ENCODE measurements at regions not wholly inside any gene's neighbourhood (a gene's known extent, or its start where the extent isn't known, plus 50 kb on each side); places are given as distances from the start of the nearest gene placed in this dataset.

DNA sequence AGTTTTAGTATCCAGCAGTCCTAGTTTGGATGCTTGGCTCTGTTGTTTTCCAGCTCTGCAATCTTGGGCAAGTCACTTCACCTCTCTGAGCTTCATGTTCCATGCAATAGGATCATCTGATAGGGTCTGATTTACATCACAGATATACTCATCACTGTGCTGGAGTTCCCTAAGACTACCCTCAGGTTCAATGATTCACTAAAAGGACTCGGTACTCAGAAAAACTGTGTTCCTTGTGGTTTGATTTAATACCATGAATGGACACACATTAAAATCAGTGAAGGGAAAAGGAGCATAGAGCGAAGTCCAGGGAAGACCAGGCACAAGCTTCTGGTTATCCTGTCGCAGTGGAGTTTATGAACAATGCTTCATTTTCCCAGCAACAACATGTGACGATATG, 119.9 kb upstream of the EFNA5 start:
- TF ChIP-seq, protein P1, sequence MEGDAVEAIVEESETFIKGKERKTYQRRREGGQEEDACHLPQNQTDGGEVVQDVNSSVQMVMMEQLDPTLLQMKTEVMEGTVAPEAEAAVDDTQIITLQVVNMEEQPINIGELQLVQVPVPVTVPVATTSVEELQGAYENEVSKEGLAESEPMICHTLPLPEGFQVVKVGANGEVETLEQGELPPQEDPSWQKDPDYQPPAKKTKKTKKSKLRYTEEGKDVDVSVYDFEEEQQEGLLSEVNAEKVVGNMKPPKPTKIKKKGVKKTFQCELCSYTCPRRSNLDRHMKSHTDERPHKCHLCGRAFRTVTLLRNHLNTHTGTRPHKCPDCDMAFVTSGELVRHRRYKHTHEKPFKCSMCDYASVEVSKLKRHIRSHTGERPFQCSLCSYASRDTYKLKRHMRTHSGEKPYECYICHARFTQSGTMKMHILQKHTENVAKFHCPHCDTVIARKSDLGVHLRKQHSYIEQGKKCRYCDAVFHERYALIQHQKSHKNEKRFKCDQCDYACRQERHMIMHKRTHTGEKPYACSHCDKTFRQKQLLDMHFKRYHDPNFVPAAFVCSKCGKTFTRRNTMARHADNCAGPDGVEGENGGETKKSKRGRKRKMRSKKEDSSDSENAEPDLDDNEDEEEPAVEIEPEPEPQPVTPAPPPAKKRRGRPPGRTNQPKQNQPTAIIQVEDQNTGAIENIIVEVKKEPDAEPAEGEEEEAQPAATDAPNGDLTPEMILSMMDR (conservative IDR thresholded peaks at IDR 0.05) = no peak
- TF ChIP-seq ZFX (IDR thresholded peaks at IDR 0.05) = no peak
